Liver (tissue), 8 donors: ENCODE measurements at regions not wholly inside any gene's neighbourhood (a gene's known extent, or its start where the extent isn't known, plus 50 kb on each side); places are given as distances from the start of the nearest gene placed in this dataset.

Experiments
- DNase-seq: peaks from one replicate; pipeline ENCODE4 v3.0.0-alpha.2; 2017; ENCODE audit warnings: low spot score
- H3K27ac ChIP-seq, 2 donors: one replicate each; pipeline ENCODE4 v1.7.0; 2013; ENCODE audit warnings: inconsistent platforms in 2 of 2, low read length in 2 of 2, control low read depth in 1 of 2, low read depth in 1 of 2, mild to moderate bottlenecking in 1 of 2
- H3K27me3 ChIP-seq, 4 donors: one replicate each; pipeline versions ENCODE4 v1.6.1 to v1.7.0; 2013; ENCODE audit warnings: low read length in 3 of 4, inconsistent platforms in 1 of 4, mild to moderate bottlenecking in 1 of 4, moderate library complexity in 1 of 4; ENCODE audit not compliant: control insufficient read depth in 4 of 4, insufficient read depth in 4 of 4
- H3K36me3 ChIP-seq, 4 donors: one replicate each; pipeline versions ENCODE4 v1.6.1 to v1.7.0; 2013; ENCODE audit warnings: low read length in 3 of 4, mild to moderate bottlenecking in 3 of 4, low read depth in 1 of 4, moderate library complexity in 1 of 4; ENCODE audit not compliant: control insufficient read depth in 4 of 4, insufficient read depth in 3 of 4
- H3K4me1 ChIP-seq, 4 donors: one replicate each; pipeline versions ENCODE4 v1.6.1 to v1.7.0; 2013; ENCODE audit warnings: low read length in 3 of 4, mild to moderate bottlenecking in 3 of 4, moderate library complexity in 1 of 4; ENCODE audit not compliant: control insufficient read depth in 4 of 4, insufficient read depth in 4 of 4
- H3K4me3 ChIP-seq, 3 donors: one replicate each; pipeline versions ENCODE4 v1.6.1 to v1.7.0; 2013; ENCODE audit warnings: low read length in 3 of 3, control low read depth in 1 of 3, low read depth in 1 of 3, mild to moderate bottlenecking in 1 of 3
- H3K9ac ChIP-seq, 2 donors: one replicate each; pipeline ENCODE4 v1.7.0; 2013; ENCODE audit warnings: low read length in 2 of 2, mild to moderate bottlenecking in 2 of 2, moderate library complexity in 2 of 2, control low read depth in 1 of 2, low read depth in 1 of 2
- H3K9me3 ChIP-seq, 4 donors: one replicate each; pipeline versions ENCODE4 v1.6.1 to v1.7.0; 2013; ENCODE audit warnings: low read length in 3 of 4; ENCODE audit not compliant: control insufficient read depth in 4 of 4
- EGR1 ChIP-seq, 2 donors: IDR thresholded peaks; 2 replicates each; pipeline ENCODE4 v1.6.1; 2016 to 2018; ENCODE audit warnings: antibody characterized with exemption in 2 of 2, low read depth in 2 of 2
- FOXA1 ChIP-seq: IDR thresholded peaks from 2 replicates; pipeline ENCODE4 v1.6.1; 2016; ENCODE audit warnings: antibody characterized with exemption
- FOXA2 ChIP-seq: IDR thresholded peaks from 2 replicates; pipeline ENCODE4 v1.6.1; 2016; ENCODE audit warnings: antibody characterized with exemption
- GABPA ChIP-seq, 2 donors: IDR thresholded peaks in 1 of 2; conservative IDR thresholded peaks in 1 of 2; 2 replicates each; pipeline ENCODE4 v1.6.1; 2016; ENCODE audit warnings: antibody characterized with exemption in 2 of 2, mild to moderate bottlenecking in 1 of 2, moderate library complexity in 1 of 2
- HNF4A ChIP-seq, 2 donors: conservative IDR thresholded peaks; 2 replicates each; pipeline ENCODE4 v1.6.1; 2016; ENCODE audit warnings: antibody characterized with exemption in 2 of 2, mild to moderate bottlenecking in 2 of 2
- HNF4G ChIP-seq: IDR thresholded peaks from 2 replicates; pipeline ENCODE4 v1.6.1; 2016; ENCODE audit warnings: antibody characterized with exemption
- JUND ChIP-seq, 2 donors: IDR thresholded peaks; 2 replicates each; pipeline ENCODE4 v1.6.1; 2016; ENCODE audit warnings: antibody characterized with exemption in 2 of 2
- NR2F2 ChIP-seq: IDR thresholded peaks from 2 replicates; pipeline ENCODE4 v1.6.1; 2016; ENCODE audit warnings: antibody characterized with exemption
- RAD21 ChIP-seq, 2 donors: IDR thresholded peaks; 2 replicates each; pipeline ENCODE4 v1.6.1; 2016; ENCODE audit warnings: antibody characterized with exemption in 2 of 2, mild to moderate bottlenecking in 2 of 2
- RXRA ChIP-seq, 2 donors: IDR thresholded peaks; 2 replicates each; pipeline ENCODE4 v1.6.1; 2017 to 2018; ENCODE audit warnings: antibody characterized with exemption in 2 of 2, mild to moderate bottlenecking in 1 of 2
- SP1 ChIP-seq: IDR thresholded peaks from 2 replicates; pipeline ENCODE4 v1.6.1; 2018; ENCODE audit warnings: antibody characterized with exemption, mild to moderate bottlenecking
- TAF1 ChIP-seq: conservative IDR thresholded peaks from 2 replicates; pipeline ENCODE4 v1.6.1; 2016; ENCODE audit warnings: antibody characterized with exemption, mild to moderate bottlenecking
- YY1 ChIP-seq: IDR thresholded peaks from 2 replicates; pipeline ENCODE4 v1.6.1; 2016; ENCODE audit warnings: antibody characterized with exemption, mild to moderate bottlenecking
- WGBS: extraction: QIAGEN DNeasy Blood & Tissue Kit; methylation state at CpG from one replicate; pipeline ENCODE4 v1.1.7; 2013; 5-methylcytosine and 5-hydroxymethylcytosine counted together
- TF ChIP-seq, protein P1 (sequence below): IDR thresholded peaks from 2 replicates; pipeline ENCODE4 v1.6.1; 2016; ENCODE audit warnings: antibody characterized with exemption, mild to moderate bottlenecking
- TF ChIP-seq, protein P2 (sequence below): IDR thresholded peaks from 2 replicates; pipeline ENCODE4 v1.6.1; 2016; ENCODE audit warnings: antibody characterized with exemption
- TF ChIP-seq, protein P3 (sequence below): fragments of 150-350 bp; IDR thresholded peaks from 2 replicates; pipeline ENCODE4 v1.5.1; 2017; ENCODE audit warnings: improper control_type of control experiment, low read depth, low read length; ENCODE audit not compliant: missing input control
- TF ChIP-seq, protein P4 (sequence below): IDR thresholded peaks from 2 replicates; pipeline ENCODE4 v1.6.1; 2016; ENCODE audit warnings: antibody characterized with exemption
- TF ChIP-seq, protein P5 (sequence below): IDR thresholded peaks from 2 replicates; pipeline ENCODE4 v1.6.1; 2016; ENCODE audit warnings: antibody characterized with exemption
- donor health status: healthy.
- donor health status: healthy.
- donor health status: healthy.
- donor health status: healthy.
- donor health status: healthy.

DNA sequence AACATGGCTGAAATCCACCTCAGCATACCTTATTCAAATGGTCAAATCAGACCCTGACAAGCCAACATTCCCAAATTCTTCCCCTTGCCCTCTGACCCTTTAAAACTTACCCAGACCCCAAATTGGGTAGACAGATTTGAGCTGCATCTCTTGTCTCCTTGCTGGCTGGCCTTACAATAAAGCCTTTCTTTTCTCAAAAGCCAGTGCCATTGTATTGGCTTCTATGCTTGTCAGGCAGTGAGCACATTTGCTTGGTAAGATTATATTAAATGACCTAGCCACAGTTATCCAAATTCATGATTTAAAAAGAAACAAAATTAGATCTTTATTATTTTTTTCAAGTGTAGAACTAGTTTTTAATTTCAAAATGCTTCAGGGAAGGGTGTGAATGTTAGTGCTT lies 67.8 kb upstream of the FAM83B start (continued):
- TF ChIP-seq, protein P1, sequence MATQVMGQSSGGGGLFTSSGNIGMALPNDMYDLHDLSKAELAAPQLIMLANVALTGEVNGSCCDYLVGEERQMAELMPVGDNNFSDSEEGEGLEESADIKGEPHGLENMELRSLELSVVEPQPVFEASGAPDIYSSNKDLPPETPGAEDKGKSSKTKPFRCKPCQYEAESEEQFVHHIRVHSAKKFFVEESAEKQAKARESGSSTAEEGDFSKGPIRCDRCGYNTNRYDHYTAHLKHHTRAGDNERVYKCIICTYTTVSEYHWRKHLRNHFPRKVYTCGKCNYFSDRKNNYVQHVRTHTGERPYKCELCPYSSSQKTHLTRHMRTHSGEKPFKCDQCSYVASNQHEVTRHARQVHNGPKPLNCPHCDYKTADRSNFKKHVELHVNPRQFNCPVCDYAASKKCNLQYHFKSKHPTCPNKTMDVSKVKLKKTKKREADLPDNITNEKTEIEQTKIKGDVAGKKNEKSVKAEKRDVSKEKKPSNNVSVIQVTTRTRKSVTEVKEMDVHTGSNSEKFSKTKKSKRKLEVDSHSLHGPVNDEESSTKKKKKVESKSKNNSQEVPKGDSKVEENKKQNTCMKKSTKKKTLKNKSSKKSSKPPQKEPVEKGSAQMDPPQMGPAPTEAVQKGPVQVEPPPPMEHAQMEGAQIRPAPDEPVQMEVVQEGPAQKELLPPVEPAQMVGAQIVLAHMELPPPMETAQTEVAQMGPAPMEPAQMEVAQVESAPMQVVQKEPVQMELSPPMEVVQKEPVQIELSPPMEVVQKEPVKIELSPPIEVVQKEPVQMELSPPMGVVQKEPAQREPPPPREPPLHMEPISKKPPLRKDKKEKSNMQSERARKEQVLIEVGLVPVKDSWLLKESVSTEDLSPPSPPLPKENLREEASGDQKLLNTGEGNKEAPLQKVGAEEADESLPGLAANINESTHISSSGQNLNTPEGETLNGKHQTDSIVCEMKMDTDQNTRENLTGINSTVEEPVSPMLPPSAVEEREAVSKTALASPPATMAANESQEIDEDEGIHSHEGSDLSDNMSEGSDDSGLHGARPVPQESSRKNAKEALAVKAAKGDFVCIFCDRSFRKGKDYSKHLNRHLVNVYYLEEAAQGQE, result no peak
- TF ChIP-seq YY1 (no peak), HNF4G (no peak), NR2F2 (no peak)

DNA sequence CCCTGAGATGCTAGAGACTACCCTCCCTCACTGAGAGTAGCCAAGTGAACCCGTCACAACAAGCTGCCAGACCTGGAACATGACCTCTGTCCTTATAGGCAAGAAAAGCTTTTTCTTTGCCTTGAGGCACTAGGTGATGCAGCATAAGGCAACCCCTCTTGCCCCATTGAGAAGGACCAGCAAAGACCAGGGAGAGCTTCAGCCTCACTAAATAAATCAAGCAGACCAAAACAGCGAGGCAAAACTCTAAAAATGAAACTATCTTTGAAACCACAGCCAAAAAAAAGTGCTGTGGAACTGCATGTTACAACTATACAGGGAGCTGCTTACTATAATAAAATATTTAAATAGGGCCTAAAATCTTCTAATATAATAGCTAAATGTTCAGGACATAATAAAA lies 62.6 kb upstream of the FAM83B start:
- Histone ChIP-seq H3K27ac (no peak overlapping the region), H3K4me1 (no peaks in the 10 kb centered on the region), H3K9me3 (no peaks in the 10 kb centered on the region), H3K4me3 (no peak overlapping the region), H3K36me3 (no peaks in the 10 kb centered on the region), H3K27me3 (no peaks in the 10 kb centered on the region), H3K9ac (no peak overlapping the region)
- no peak for TF ChIP-seq HNF4A (conservative IDR thresholded peaks at IDR 0.05)
- TF ChIP-seq, protein P2, sequence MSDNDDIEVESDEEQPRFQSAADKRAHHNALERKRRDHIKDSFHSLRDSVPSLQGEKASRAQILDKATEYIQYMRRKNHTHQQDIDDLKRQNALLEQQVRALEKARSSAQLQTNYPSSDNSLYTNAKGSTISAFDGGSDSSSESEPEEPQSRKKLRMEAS, result no peak
- WGBS, result 57% methylated on average over 2 of the region's 2 CpGs
- DNase-seq, result no peak

DNA sequence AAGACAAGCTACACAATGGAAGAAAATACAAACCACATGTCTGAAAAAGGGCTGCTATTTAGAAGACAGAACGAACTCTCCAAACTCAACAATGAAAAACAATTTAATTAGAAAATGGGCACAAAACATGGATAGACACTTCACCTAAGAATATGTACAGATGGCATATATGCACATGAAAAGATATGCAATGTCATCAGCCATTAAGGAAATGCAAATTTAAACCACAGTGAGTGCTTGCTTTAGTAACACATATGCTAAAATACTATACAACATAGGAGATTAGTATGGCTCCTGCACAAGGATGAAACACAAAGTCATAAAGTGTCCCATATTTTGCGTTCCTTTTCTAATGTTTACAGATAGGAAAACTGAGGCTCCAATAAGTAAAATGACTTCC lies 60.4 kb upstream of the FAM83B start:
- Histone ChIP-seq H3K27me3 (no peaks in the 10 kb centered on the region), H3K36me3 (no peaks in the 10 kb centered on the region), H3K9ac (no peak overlapping the region), H3K4me1 (no peaks in the 10 kb centered on the region), H3K9me3 (no peaks in the 10 kb centered on the region), H3K27ac (no peak overlapping the region), H3K4me3 (no peak overlapping the region)
- no peak for DNase-seq
- 80% methylated on average over 2 of the region's 2 CpGs for WGBS
- TF ChIP-seq TAF1, result no peak
- TF ChIP-seq, protein P2, result no peak
- no peak for TF ChIP-seq RXRA (IDR thresholded peaks at IDR 0.05)
- TF ChIP-seq, protein P3, sequence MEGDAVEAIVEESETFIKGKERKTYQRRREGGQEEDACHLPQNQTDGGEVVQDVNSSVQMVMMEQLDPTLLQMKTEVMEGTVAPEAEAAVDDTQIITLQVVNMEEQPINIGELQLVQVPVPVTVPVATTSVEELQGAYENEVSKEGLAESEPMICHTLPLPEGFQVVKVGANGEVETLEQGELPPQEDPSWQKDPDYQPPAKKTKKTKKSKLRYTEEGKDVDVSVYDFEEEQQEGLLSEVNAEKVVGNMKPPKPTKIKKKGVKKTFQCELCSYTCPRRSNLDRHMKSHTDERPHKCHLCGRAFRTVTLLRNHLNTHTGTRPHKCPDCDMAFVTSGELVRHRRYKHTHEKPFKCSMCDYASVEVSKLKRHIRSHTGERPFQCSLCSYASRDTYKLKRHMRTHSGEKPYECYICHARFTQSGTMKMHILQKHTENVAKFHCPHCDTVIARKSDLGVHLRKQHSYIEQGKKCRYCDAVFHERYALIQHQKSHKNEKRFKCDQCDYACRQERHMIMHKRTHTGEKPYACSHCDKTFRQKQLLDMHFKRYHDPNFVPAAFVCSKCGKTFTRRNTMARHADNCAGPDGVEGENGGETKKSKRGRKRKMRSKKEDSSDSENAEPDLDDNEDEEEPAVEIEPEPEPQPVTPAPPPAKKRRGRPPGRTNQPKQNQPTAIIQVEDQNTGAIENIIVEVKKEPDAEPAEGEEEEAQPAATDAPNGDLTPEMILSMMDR, result no peak
- TF ChIP-seq, protein P4, sequence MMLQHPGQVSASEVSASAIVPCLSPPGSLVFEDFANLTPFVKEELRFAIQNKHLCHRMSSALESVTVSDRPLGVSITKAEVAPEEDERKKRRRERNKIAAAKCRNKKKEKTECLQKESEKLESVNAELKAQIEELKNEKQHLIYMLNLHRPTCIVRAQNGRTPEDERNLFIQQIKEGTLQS, result no peak
- no peak for TF ChIP-seq FOXA1
- TF ChIP-seq SP1, result no peak
- no peak for TF ChIP-seq NR2F2
- no peak for TF ChIP-seq EGR1 (IDR thresholded peaks at IDR 0.05; ENCODE audit: low read depth in 2 of 2)
- TF ChIP-seq, protein P5, sequence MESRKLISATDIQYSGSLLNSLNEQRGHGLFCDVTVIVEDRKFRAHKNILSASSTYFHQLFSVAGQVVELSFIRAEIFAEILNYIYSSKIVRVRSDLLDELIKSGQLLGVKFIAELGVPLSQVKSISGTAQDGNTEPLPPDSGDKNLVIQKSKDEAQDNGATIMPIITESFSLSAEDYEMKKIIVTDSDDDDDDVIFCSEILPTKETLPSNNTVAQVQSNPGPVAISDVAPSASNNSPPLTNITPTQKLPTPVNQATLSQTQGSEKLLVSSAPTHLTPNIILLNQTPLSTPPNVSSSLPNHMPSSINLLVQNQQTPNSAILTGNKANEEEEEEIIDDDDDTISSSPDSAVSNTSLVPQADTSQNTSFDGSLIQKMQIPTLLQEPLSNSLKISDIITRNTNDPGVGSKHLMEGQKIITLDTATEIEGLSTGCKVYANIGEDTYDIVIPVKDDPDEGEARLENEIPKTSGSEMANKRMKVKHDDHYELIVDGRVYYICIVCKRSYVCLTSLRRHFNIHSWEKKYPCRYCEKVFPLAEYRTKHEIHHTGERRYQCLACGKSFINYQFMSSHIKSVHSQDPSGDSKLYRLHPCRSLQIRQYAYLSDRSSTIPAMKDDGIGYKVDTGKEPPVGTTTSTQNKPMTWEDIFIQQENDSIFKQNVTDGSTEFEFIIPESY, result no peak
- TF ChIP-seq GABPA (IDR thresholded peaks at IDR 0.05 in 1 of 2, conservative IDR thresholded peaks at IDR 0.05 in 1 of 2), result no peak
- TF ChIP-seq FOXA2, result no peak
- TF ChIP-seq HNF4A (conservative IDR thresholded peaks at IDR 0.05), result no peak
- no peak for TF ChIP-seq JUND (IDR thresholded peaks at IDR 0.05)
- TF ChIP-seq YY1, result no peak
- TF ChIP-seq, protein P1, result no peak
- TF ChIP-seq RAD21 (IDR thresholded peaks at IDR 0.05), result no peak
